ENCODE measurements at regions not wholly inside any gene's neighbourhood (a gene's known extent, or its start where the extent isn't known, plus 50 kb on each side); places are given as distances from the start of the nearest gene placed in this dataset.
"Not testable (repeated sequence)": the region's sequence is repeated elsewhere in the genome, so short reads cannot be mapped to it uniquely, and the experiment has no call there.

- no peak overlapping the region for H3K4me3 ChIP-seq (ENCODE audit: low read length)
- WGBS, result 100% methylated on average over 2 of the region's 2 CpGs
- H3K9me3 ChIP-seq (ENCODE audit: insufficient read depth, low read depth, low read length), result no peaks in the 10 kb centered on the region
- H3K9ac ChIP-seq (ENCODE audit: low read depth, low read length), result no peak overlapping the region
- H3K27me3 ChIP-seq (ENCODE audit: insufficient read depth, low read length), result no peaks in the 10 kb centered on the region
- H3K27ac ChIP-seq (ENCODE audit: low read depth, low read length), result no peak overlapping the region
- no peaks in the 10 kb centered on the region for H3K4me1 ChIP-seq (ENCODE audit: insufficient read depth, low read length)
- H3K36me3 ChIP-seq (ENCODE audit: insufficient read depth, low read length), result no peaks in the 10 kb centered on the region
These were observed 79.9 kb upstream of the MON1B start for GRCh38 chr16:77111056-77111565.

- Histone ChIP-seq H3K4me3 (ENCODE audit: low read length) (no peak overlapping the region), H3K36me3 (ENCODE audit: insufficient read depth, low read length) (no peaks in the 10 kb centered on the region), H3K9ac (ENCODE audit: low read depth, low read length) (no peak overlapping the region), H3K27me3 (ENCODE audit: insufficient read depth, low read length) (no peaks in the 10 kb centered on the region), H3K4me1 (ENCODE audit: insufficient read depth, low read length) (no peaks in the 10 kb centered on the region), H3K27ac (ENCODE audit: low read depth, low read length) (no peak overlapping the region), H3K9me3 (ENCODE audit: insufficient read depth, low read depth, low read length) (no peaks in the 10 kb centered on the region)
- 95% methylated on average over 2 of the region's 2 CpGs for WGBS
These were observed 78.2 kb upstream of the MON1B start for GRCh38 chr16:77112746-77113145.

GRCh38 chr16:77113835-77114234, 77.2 kb upstream of the MON1B start:
- WGBS, result 94% methylated on average over 3 of the region's 3 CpGs
- Histone ChIP-seq H3K36me3 (ENCODE audit: insufficient read depth, low read length) (no peaks in the 10 kb centered on the region), H3K9ac (ENCODE audit: low read depth, low read length) (no peak overlapping the region), H3K4me1 (ENCODE audit: insufficient read depth, low read length) (no peaks in the 10 kb centered on the region), H3K27ac (ENCODE audit: low read depth, low read length) (no peak overlapping the region), H3K4me3 (ENCODE audit: low read length) (no peak overlapping the region), H3K27me3 (ENCODE audit: insufficient read depth, low read length) (no peaks in the 10 kb centered on the region), H3K9me3 (ENCODE audit: insufficient read depth, low read depth, low read length) (no peaks in the 10 kb centered on the region)

GRCh38 chr16:77114361-77114760, 76.6 kb upstream of the MON1B start:
- not testable (repeated sequence) for H3K9ac ChIP-seq (ENCODE audit: low read depth, low read length); H3K27me3 ChIP-seq (ENCODE audit: insufficient read depth, low read length); H3K36me3 ChIP-seq (ENCODE audit: insufficient read depth, low read length); H3K4me3 ChIP-seq (ENCODE audit: low read length); H3K4me1 ChIP-seq (ENCODE audit: insufficient read depth, low read length); H3K9me3 ChIP-seq (ENCODE audit: insufficient read depth, low read depth, low read length); H3K27ac ChIP-seq (ENCODE audit: low read depth, low read length)
- 95% methylated on average over 4 of the region's 4 CpGs for WGBS

GRCh38 chr16:77116856-77117255, 74.1 kb upstream of the MON1B start:
- no peak overlapping the region for H3K27ac ChIP-seq (ENCODE audit: low read depth, low read length)
- H3K4me1 ChIP-seq (ENCODE audit: insufficient read depth, low read length), result no peaks in the 10 kb centered on the region
- no peaks in the 10 kb centered on the region for H3K27me3 ChIP-seq (ENCODE audit: insufficient read depth, low read length)
- no peaks in the 10 kb centered on the region for H3K36me3 ChIP-seq (ENCODE audit: insufficient read depth, low read length)
- H3K9me3 ChIP-seq (ENCODE audit: insufficient read depth, low read depth, low read length), result no peaks in the 10 kb centered on the region
- whole genome bisulfite sequencing, result 63% methylated on average over 1 of the region's 2 CpGs
- no peak overlapping the region for H3K9ac ChIP-seq (ENCODE audit: low read depth, low read length)
- no peak overlapping the region for H3K4me3 ChIP-seq (ENCODE audit: low read length)

GRCh38 chr16:77117707-77118106, 73.3 kb upstream of the MON1B start:
- WGBS, result 80% methylated on average over 2 of the region's 3 CpGs

GRCh38 chr16:77131398-77131797, 59.6 kb upstream of the MON1B start:
- Histone ChIP-seq H3K4me3 (ENCODE audit: low read length) (no peak overlapping the region), H3K9me3 (ENCODE audit: insufficient read depth, low read depth, low read length) (no peaks in the 10 kb centered on the region), H3K27ac (ENCODE audit: low read depth, low read length) (no peak overlapping the region), H3K9ac (ENCODE audit: low read depth, low read length) (no peak overlapping the region), H3K36me3 (ENCODE audit: insufficient read depth, low read length) (no peaks in the 10 kb centered on the region), H3K27me3 (ENCODE audit: insufficient read depth, low read length) (no peaks in the 10 kb centered on the region), H3K4me1 (ENCODE audit: insufficient read depth, low read length) (peaks cover 10% of the 10 kb centered on the region; the same call in 1 of the 2 replicates)
- WGBS, result 89% methylated on average over 2 of the region's 2 CpGs

More at GRCh38 chr16:77117707-77118106, 73.3 kb upstream of the MON1B start:
- H3K4me1 ChIP-seq (ENCODE audit: insufficient read depth, low read length), result no peaks in the 10 kb centered on the region
- H3K9me3 ChIP-seq (ENCODE audit: insufficient read depth, low read depth, low read length), result no peaks in the 10 kb centered on the region
- H3K36me3 ChIP-seq (ENCODE audit: insufficient read depth, low read length), result no peaks in the 10 kb centered on the region
- H3K9ac ChIP-seq (ENCODE audit: low read depth, low read length), result no peak overlapping the region
- H3K27me3 ChIP-seq (ENCODE audit: insufficient read depth, low read length), result no peaks in the 10 kb centered on the region
- no peak overlapping the region for H3K4me3 ChIP-seq (ENCODE audit: low read length)
- H3K27ac ChIP-seq (ENCODE audit: low read depth, low read length), result no peak overlapping the region

- Histone ChIP-seq H3K27me3 (ENCODE audit: insufficient read depth, low read length) (no peaks in the 10 kb centered on the region), H3K4me1 (ENCODE audit: insufficient read depth, low read length) (peaks cover 10% of the 10 kb centered on the region; the same call in 1 of the 2 replicates), H3K4me3 (ENCODE audit: low read length) (no peak overlapping the region), H3K9me3 (ENCODE audit: insufficient read depth, low read depth, low read length) (no peaks in the 10 kb centered on the region), H3K36me3 (ENCODE audit: insufficient read depth, low read length) (no peaks in the 10 kb centered on the region), H3K27ac (ENCODE audit: low read depth, low read length) (no peak overlapping the region), H3K9ac (ENCODE audit: low read depth, low read length) (no peak overlapping the region)
- 58% methylated on average over 2 of the region's 3 CpGs for WGBS
These were observed 58.9 kb upstream of the MON1B start for GRCh38 chr16:77132051-77132618.

GRCh38 chr16:77133706-77134105, 57.3 kb upstream of the MON1B start:
- no peak overlapping the region for H3K4me3 ChIP-seq (ENCODE audit: low read length)
- H3K9ac ChIP-seq (ENCODE audit: low read depth, low read length), result no peak overlapping the region
- H3K27ac ChIP-seq (ENCODE audit: low read depth, low read length), result no peak overlapping the region
- no peaks in the 10 kb centered on the region for H3K9me3 ChIP-seq (ENCODE audit: insufficient read depth, low read depth, low read length)
- peaks cover 10% of the 10 kb centered on the region; the same call in 1 of the 2 replicates for H3K4me1 ChIP-seq (ENCODE audit: insufficient read depth, low read length)
- no peaks in the 10 kb centered on the region for H3K36me3 ChIP-seq (ENCODE audit: insufficient read depth, low read length)
- 53% methylated on average over 4 of the region's 4 CpGs for WGBS
- no peaks in the 10 kb centered on the region for H3K27me3 ChIP-seq (ENCODE audit: insufficient read depth, low read length)

GRCh38 chr16:77137045-77137444, 53.9 kb upstream of the MON1B start:
- H3K36me3 ChIP-seq (ENCODE audit: insufficient read depth, low read length), result no peaks in the 10 kb centered on the region
- H3K9me3 ChIP-seq (ENCODE audit: insufficient read depth, low read depth, low read length), result no peaks in the 10 kb centered on the region
- H3K9ac ChIP-seq (ENCODE audit: low read depth, low read length), result no peak overlapping the region
- no peaks in the 10 kb centered on the region for H3K27me3 ChIP-seq (ENCODE audit: insufficient read depth, low read length)
- whole genome bisulfite sequencing, result 77% methylated on average over 3 of the region's 3 CpGs
- no peak overlapping the region for H3K4me3 ChIP-seq (ENCODE audit: low read length)
- H3K27ac ChIP-seq (ENCODE audit: low read depth, low read length), result no peak overlapping the region
- peaks cover 10% of the 10 kb centered on the region; the same call in 1 of the 2 replicates for H3K4me1 ChIP-seq (ENCODE audit: insufficient read depth, low read length)
